C4-2B (cell line): ENCODE measurements at regions not wholly inside any gene's neighbourhood (a gene's known extent, or its start where the extent isn't known, plus 50 kb on each side); places are given as distances from the start of the nearest gene placed in this dataset.

Source experiments
- ZFX ChIP-seq: fragments of 450-650 bp; IDR thresholded peaks from 2 replicates; pipeline ENCODE4 v1.6.1; 2017
- TF ChIP-seq, protein P1 (sequence below): fragments of 450-650 bp; conservative IDR thresholded peaks from 2 replicates; pipeline ENCODE4 v1.5.1; 2017; ENCODE audit warnings: mild to moderate bottlenecking

DNA sequence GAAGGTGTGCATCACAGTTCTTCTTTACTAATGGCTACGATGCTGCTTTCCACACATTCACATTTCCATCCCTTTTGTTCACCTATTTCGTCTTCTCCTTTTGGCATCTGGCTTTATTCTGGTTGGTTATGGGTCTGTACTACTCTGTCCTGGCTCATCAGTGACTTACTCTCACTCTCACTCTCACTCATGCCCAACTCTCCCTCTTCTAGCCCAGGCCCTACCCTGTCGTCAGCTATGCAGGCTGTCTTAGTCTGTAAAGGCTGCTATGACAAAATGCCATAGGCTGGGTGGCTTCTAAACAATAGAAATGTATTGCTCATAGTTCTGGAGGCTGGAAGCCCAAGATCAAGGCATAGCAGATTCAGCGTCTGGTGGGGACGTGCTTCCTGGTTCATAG is 105.6 kb upstream of the PUDP start:
- TF ChIP-seq, protein P1, sequence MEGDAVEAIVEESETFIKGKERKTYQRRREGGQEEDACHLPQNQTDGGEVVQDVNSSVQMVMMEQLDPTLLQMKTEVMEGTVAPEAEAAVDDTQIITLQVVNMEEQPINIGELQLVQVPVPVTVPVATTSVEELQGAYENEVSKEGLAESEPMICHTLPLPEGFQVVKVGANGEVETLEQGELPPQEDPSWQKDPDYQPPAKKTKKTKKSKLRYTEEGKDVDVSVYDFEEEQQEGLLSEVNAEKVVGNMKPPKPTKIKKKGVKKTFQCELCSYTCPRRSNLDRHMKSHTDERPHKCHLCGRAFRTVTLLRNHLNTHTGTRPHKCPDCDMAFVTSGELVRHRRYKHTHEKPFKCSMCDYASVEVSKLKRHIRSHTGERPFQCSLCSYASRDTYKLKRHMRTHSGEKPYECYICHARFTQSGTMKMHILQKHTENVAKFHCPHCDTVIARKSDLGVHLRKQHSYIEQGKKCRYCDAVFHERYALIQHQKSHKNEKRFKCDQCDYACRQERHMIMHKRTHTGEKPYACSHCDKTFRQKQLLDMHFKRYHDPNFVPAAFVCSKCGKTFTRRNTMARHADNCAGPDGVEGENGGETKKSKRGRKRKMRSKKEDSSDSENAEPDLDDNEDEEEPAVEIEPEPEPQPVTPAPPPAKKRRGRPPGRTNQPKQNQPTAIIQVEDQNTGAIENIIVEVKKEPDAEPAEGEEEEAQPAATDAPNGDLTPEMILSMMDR, result no peak
- no peak for TF ChIP-seq ZFX
